Daoy (cell line): ENCODE measurements at regions not wholly inside any gene's neighbourhood (a gene's known extent, or its start where the extent isn't known, plus 50 kb on each side); places are given as distances from the start of the nearest gene placed in this dataset.

ENCODE experiments used
- DNase-seq: peaks from one replicate; pipeline ENCODE4 v3.0.0-alpha.2; 2015; ENCODE audit warnings: low read depth

GRCh38 chr11:2083411-2083810 is 55.8 kb downstream of the IGF2 start:
- DNase-seq, result no peak

- DNase-seq, result peak; percentile 81
Measured at GRCh38 chr11:2077061-2077802, 62.0 kb downstream of the IGF2 start.

GRCh38 chr11:2076441-2076840 is 62.7 kb downstream of the IGF2 start:
- DNase-seq, result no peak

GRCh38 chr11:2074266-2074825 is 64.8 kb downstream of the IGF2 start:
- no peak for DNase-seq

GRCh38 chr11:2072551-2073261 is 66.5 kb downstream of the IGF2 start:
- DNase-seq, result no peak

- DNase-seq, result no peak
Measured at GRCh38 chr11:2071748-2072385, 67.3 kb downstream of the IGF2 start.
